GM19023 (cell line): ENCODE measurements at regions not wholly inside any gene's neighbourhood (a gene's known extent, or its start where the extent isn't known, plus 50 kb on each side); places are given as distances from the start of the nearest gene placed in this dataset.

Experiments used
- ATAC-seq: cut with Tn5 transposase; IDR thresholded peaks from one replicate; pipeline ENCODE4 v1.9.1; 2021; ENCODE audit warnings: mild to moderate bottlenecking, moderate library complexity; ENCODE audit not compliant: unreplicated experiment

- ATAC-seq: no peak
Observed at GRCh38 chr10:21329995-21330627, 195.4 kb downstream of the SKIDA1 start.

GRCh38 chr10:21327289-21327993 lies 198.0 kb downstream of the SKIDA1 start:
- no peak for ATAC-seq

GRCh38 chr10:21326594-21327288 lies 198.7 kb downstream of the SKIDA1 start:
- no peak for ATAC-seq

- no peak for ATAC-seq
Observed at GRCh38 chr10:21318540-21319167, 206.8 kb downstream of the SKIDA1 start.

- no peak for ATAC-seq
Observed at GRCh38 chr10:21317902-21318301, 207.6 kb downstream of the SKIDA1 start.

GRCh38 chr10:21315645-21316220 lies 209.7 kb downstream of the SKIDA1 start:
- no peak for ATAC-seq

GRCh38 chr10:21314906-21315644 lies 210.4 kb downstream of the SKIDA1 start:
- ATAC-seq: no peak

- ATAC-seq: no peak
Observed at GRCh38 chr10:21314111-21314626, 211.3 kb downstream of the SKIDA1 start.

GRCh38 chr10:21313691-21314090 lies 211.8 kb downstream of the SKIDA1 start:
- no peak for ATAC-seq

- no peak for ATAC-seq
Observed at GRCh38 chr10:21311426-21311825, 214.1 kb downstream of the SKIDA1 start.

GRCh38 chr10:21309427-21309826 lies 216.1 kb downstream of the SKIDA1 start:
- no peak for ATAC-seq

- ATAC-seq: no peak
Observed at GRCh38 chr10:21308946-21309345, 216.5 kb downstream of the SKIDA1 start.

GRCh38 chr10:21308018-21308417 lies 217.5 kb downstream of the SKIDA1 start:
- ATAC-seq: no peak

GRCh38 chr10:21304608-21305007 lies 220.9 kb downstream of the SKIDA1 start:
- ATAC-seq: no peak

- ATAC-seq: no peak
Observed at GRCh38 chr10:21304198-21304597, 221.3 kb downstream of the SKIDA1 start.

GRCh38 chr10:21300551-21300950 lies 224.9 kb downstream of the SKIDA1 start:
- no peak for ATAC-seq

GRCh38 chr10:21299330-21299729 lies 226.2 kb downstream of the SKIDA1 start:
- no peak for ATAC-seq

- ATAC-seq: no peak
Observed at GRCh38 chr10:21298701-21299100, 226.8 kb downstream of the SKIDA1 start.

GRCh38 chr10:21297603-21298383 lies 227.7 kb downstream of the SKIDA1 start:
- no peak for ATAC-seq
